Glutamatergic neuron (in vitro differentiated cells): ENCODE measurements at regions not wholly inside any gene's neighbourhood (a gene's known extent, or its start where the extent isn't known, plus 50 kb on each side); places are given as distances from the start of the nearest gene placed in this dataset.

Source experiments
- DNase-seq: peaks from one replicate; pipeline ENCODE4 v3.0.0; 2022
- H3K27ac Mint-ChIP-seq: one replicate; pipeline ENCODE4 v1.8.0; 2020; ENCODE audit warnings: mild to moderate bottlenecking, mixed read lengths, inconsistent platforms; ENCODE audit not compliant: unreplicated experiment
- H3K27me3 Mint-ChIP-seq: one replicate; pipeline ENCODE4 v1.8.0; 2020; ENCODE audit warnings: mild to moderate bottlenecking, moderate library complexity, mixed read lengths, inconsistent platforms; ENCODE audit not compliant: unreplicated experiment
- H3K36me3 Mint-ChIP-seq: one replicate; pipeline ENCODE4 v1.8.0; 2020; ENCODE audit warnings: mild to moderate bottlenecking, mixed read lengths, inconsistent platforms; ENCODE audit not compliant: unreplicated experiment
- H3K4me1 Mint-ChIP-seq: one replicate; pipeline ENCODE4 v1.8.0; 2020; ENCODE audit warnings: mild to moderate bottlenecking, low read depth, mixed read lengths, inconsistent platforms; ENCODE audit not compliant: unreplicated experiment
- H3K4me3 Mint-ChIP-seq: one replicate; pipeline ENCODE4 v1.8.0; 2020; ENCODE audit warnings: mild to moderate bottlenecking, mixed read lengths, inconsistent platforms; ENCODE audit not compliant: unreplicated experiment
- H3K9me3 Mint-ChIP-seq: one replicate; pipeline ENCODE4 v1.8.0; 2020; ENCODE audit warnings: mild to moderate bottlenecking, moderate library complexity, mixed read lengths, inconsistent platforms; ENCODE audit not compliant: unreplicated experiment
- CTCF ChIP-seq: fragments of 200-600 bp; sonication (generic); IDR thresholded peaks from one replicate; pipeline ENCODE4 v1.5.0; 2021; ENCODE audit not compliant: partially characterized antibody, unreplicated experiment

GRCh38 chr15:38163658-38164057 is 89.0 kb upstream of the SPRED1 start:
- Mint-ChIP-seq H3K36me3 (no peaks in the 10 kb centered on the region), H3K4me1 (no peaks in the 10 kb centered on the region), H3K27me3 (no peaks in the 10 kb centered on the region), H3K27ac (no peak overlapping the region), H3K4me3 (no peak overlapping the region), H3K9me3 (no peaks in the 10 kb centered on the region)
- no peak for TF ChIP-seq CTCF
- no peak for DNase-seq

GRCh38 chr15:38164061-38164460 is 88.6 kb upstream of the SPRED1 start:
- Mint-ChIP-seq H3K27me3 (no peaks in the 10 kb centered on the region), H3K9me3 (no peaks in the 10 kb centered on the region), H3K27ac (no peak overlapping the region), H3K4me1 (no peaks in the 10 kb centered on the region), H3K36me3 (no peaks in the 10 kb centered on the region), H3K4me3 (no peak overlapping the region)
- DNase-seq: no peak
- no peak for TF ChIP-seq CTCF

GRCh38 chr15:38164507-38164906 is 88.1 kb upstream of the SPRED1 start:
- H3K4me3 Mint-ChIP-seq: no peak overlapping the region
- no peaks in the 10 kb centered on the region for H3K27me3 Mint-ChIP-seq
- DNase-seq: no peak
- H3K4me1 Mint-ChIP-seq: no peaks in the 10 kb centered on the region
- no peak for TF ChIP-seq CTCF
- no peaks in the 10 kb centered on the region for H3K9me3 Mint-ChIP-seq
- H3K36me3 Mint-ChIP-seq: no peaks in the 10 kb centered on the region
- H3K27ac Mint-ChIP-seq: no peak overlapping the region

- DNase-seq: no peak
- Mint-ChIP-seq H3K9me3 (no peaks in the 10 kb centered on the region), H3K27ac (no peak overlapping the region), H3K27me3 (no peaks in the 10 kb centered on the region), H3K36me3 (peaks cover 4% of the 10 kb centered on the region), H3K4me3 (no peak overlapping the region), H3K4me1 (no peaks in the 10 kb centered on the region)
- no peak for TF ChIP-seq CTCF
Observed at GRCh38 chr15:38168467-38169070, 84.1 kb upstream of the SPRED1 start.

GRCh38 chr15:38171973-38172372 is 80.7 kb upstream of the SPRED1 start:
- H3K27ac Mint-ChIP-seq: no peak overlapping the region
- H3K27me3 Mint-ChIP-seq: no peaks in the 10 kb centered on the region
- TF ChIP-seq CTCF: no peak
- no peaks in the 10 kb centered on the region for H3K4me1 Mint-ChIP-seq
- H3K36me3 Mint-ChIP-seq: peaks cover 4% of the 10 kb centered on the region
- H3K4me3 Mint-ChIP-seq: no peak overlapping the region
- no peak for DNase-seq
- H3K9me3 Mint-ChIP-seq: no peaks in the 10 kb centered on the region
